H9 (cell line): ENCODE measurements at regions not wholly inside any gene's neighbourhood (a gene's known extent, or its start where the extent isn't known, plus 50 kb on each side); places are given as distances from the start of the nearest gene placed in this dataset.

ENCODE experiments used
- DNase-seq: peaks from one replicate; pipeline ENCODE4 v3.0.0-alpha.2; 2017
- H2AFZ ChIP-seq: one replicate; pipeline ENCODE4 v1.6.1; 2013; ENCODE audit warnings: mild to moderate bottlenecking, low read length, control low read depth, moderate library complexity
- H2AK5ac ChIP-seq: 2 replicates; pipeline ENCODE4 v1.6.1; 2013; ENCODE audit warnings: low read length, control low read depth, mixed read lengths; ENCODE audit not compliant: insufficient read length
- H2BK120ac ChIP-seq: one replicate; pipeline ENCODE4 v1.6.1; 2013; ENCODE audit warnings: low read depth, mild to moderate bottlenecking, low read length, control low read depth, inconsistent platforms; ENCODE audit not compliant: poor library complexity, severe bottlenecking
- H2BK12ac ChIP-seq: 2 replicates; pipeline ENCODE4 v1.6.1; 2013; ENCODE audit warnings: low read length, control low read depth, mixed read lengths, low read depth; ENCODE audit not compliant: insufficient read length
- H2BK15ac ChIP-seq: 2 replicates; pipeline ENCODE4 v1.6.1; 2013; ENCODE audit warnings: low read depth, low read length, control low read depth
- H2BK20ac ChIP-seq: one replicate; pipeline ENCODE4 v1.6.1; 2013; ENCODE audit warnings: low read depth, mild to moderate bottlenecking, low read length, control low read depth, inconsistent platforms; ENCODE audit not compliant: poor library complexity, severe bottlenecking
- H2BK5ac ChIP-seq: 2 replicates; pipeline ENCODE4 v1.6.1; 2013; ENCODE audit warnings: low read length, control low read depth, mixed read lengths; ENCODE audit not compliant: insufficient read length
- H3K14ac ChIP-seq: 2 replicates; pipeline ENCODE4 v1.6.1; 2013; ENCODE audit warnings: low read length, control low read depth; ENCODE audit not compliant: insufficient read depth
- H3K18ac ChIP-seq: 2 replicates; pipeline ENCODE4 v1.6.1; 2013; ENCODE audit warnings: low read depth, mild to moderate bottlenecking, mixed read lengths, low read length, control low read depth; ENCODE audit not compliant: insufficient read length
- H3K23ac ChIP-seq: 2 replicates; pipeline ENCODE4 v1.6.1; 2013; ENCODE audit warnings: low read length, control low read depth, mixed read lengths, low read depth; ENCODE audit not compliant: insufficient read length
- H3K23me2 ChIP-seq: 2 replicates; pipeline ENCODE4 v1.6.1; 2013; ENCODE audit warnings: low read depth, mild to moderate bottlenecking, mixed read lengths, low read length, control low read depth; ENCODE audit not compliant: insufficient read length, poor library complexity, severe bottlenecking
- H3K27ac ChIP-seq: 2 replicates; pipeline ENCODE4 v1.5.1; 2013; ENCODE audit warnings: low read length, control low read depth, mixed read lengths, low read depth; ENCODE audit not compliant: insufficient read length
- H3K27me3 ChIP-seq: 2 replicates; pipeline ENCODE4 v1.6.1; 2013; ENCODE audit warnings: low read length, control low read depth, inconsistent platforms; ENCODE audit not compliant: insufficient read depth
- H3K4ac ChIP-seq: 2 replicates; pipeline ENCODE4 v1.6.1; 2013; ENCODE audit warnings: low read depth, mild to moderate bottlenecking, control low read depth, inconsistent platforms, low read length, moderate library complexity
- H3K4me1 ChIP-seq: 2 replicates; pipeline ENCODE4 v1.6.1; 2013; ENCODE audit warnings: low read length, control low read depth, inconsistent platforms; ENCODE audit not compliant: insufficient read depth
- H3K4me2 ChIP-seq: 2 replicates; pipeline ENCODE4 v1.6.1; 2013; ENCODE audit warnings: low read length, control low read depth, mixed read lengths; ENCODE audit not compliant: insufficient read length, insufficient read depth
- H3K56ac ChIP-seq: 2 replicates; pipeline ENCODE4 v1.6.1; 2013; ENCODE audit warnings: low read depth, mild to moderate bottlenecking, mixed read lengths, low read length, control low read depth; ENCODE audit not compliant: insufficient read length
- H3K79me1 ChIP-seq: 2 replicates; pipeline ENCODE4 v1.6.1; 2013; ENCODE audit warnings: low read depth, mild to moderate bottlenecking, moderate library complexity, low read length, control low read depth, inconsistent platforms; ENCODE audit not compliant: insufficient read depth, poor library complexity, severe bottlenecking
- H3K79me2 ChIP-seq: 2 replicates; pipeline ENCODE4 v1.6.1; 2013; ENCODE audit warnings: low read length, control low read depth, inconsistent platforms; ENCODE audit not compliant: insufficient read depth
- H3K9ac ChIP-seq: 2 replicates; pipeline ENCODE4 v1.6.1; 2013; ENCODE audit warnings: low read length, control low read depth, mixed read lengths; ENCODE audit not compliant: insufficient read length; ENCODE audit errors: extremely low read depth
- H3K9me3 ChIP-seq: one replicate; pipeline ENCODE4 v1.6.1; 2013; ENCODE audit warnings: low read depth, low read length, inconsistent platforms; ENCODE audit not compliant: control insufficient read depth
- H3T11ph ChIP-seq: one replicate; pipeline ENCODE4 v1.6.1; 2013; ENCODE audit warnings: mild to moderate bottlenecking, low read length, control low read depth, inconsistent platforms
- H4K20me1 ChIP-seq: one replicate; pipeline ENCODE4 v1.6.1; 2013; ENCODE audit not compliant: control insufficient read depth, insufficient read length, insufficient read depth
- H4K5ac ChIP-seq: 2 replicates; pipeline ENCODE4 v1.6.1; 2013; ENCODE audit warnings: low read depth, mild to moderate bottlenecking, mixed read lengths, low read length, control low read depth; ENCODE audit not compliant: insufficient read length
- H4K8ac ChIP-seq: replicated peaks from 2 replicates; pipeline ENCODE4 v1.6.1; 2013; ENCODE audit warnings: low read length, control low read depth, mixed read lengths, low read depth; ENCODE audit not compliant: insufficient read length
- H4K91ac ChIP-seq: 2 replicates; pipeline ENCODE4 v1.6.1; 2013; ENCODE audit warnings: low read depth, mild to moderate bottlenecking, moderate library complexity, mixed read lengths, low read length, control low read depth; ENCODE audit not compliant: insufficient read length
- H3K27ac Mint-ChIP-seq, 3 experiments: 2 replicates in 2 of 3; 3 replicates in 1 of 3; pipeline ENCODE4 v1.8.0; 2020 to 2021; ENCODE audit warnings: mixed read lengths in 3 of 3, mild to moderate bottlenecking in 1 of 3, moderate library complexity in 1 of 3
- H3K27me3 Mint-ChIP-seq: 2 replicates; pipeline ENCODE4 v1.8.0; 2021; ENCODE audit warnings: low read depth, mild to moderate bottlenecking, moderate library complexity, mixed read lengths
- H3K36me3 Mint-ChIP-seq, 3 experiments: 2 replicates in 2 of 3; 3 replicates in 1 of 3; pipeline ENCODE4 v1.8.0; 2020 to 2021; ENCODE audit warnings: low read depth in 3 of 3, mixed read lengths in 3 of 3; ENCODE audit not compliant: insufficient read depth in 1 of 3
- H3K4me1 Mint-ChIP-seq, 2 experiments: 2 replicates each; pipeline ENCODE4 v1.8.0; 2020; ENCODE audit warnings: mixed read lengths in 2 of 2
- H3K4me3 Mint-ChIP-seq, 2 experiments: 2 replicates in 1 of 2; 3 replicates in 1 of 2; pipeline ENCODE4 v1.8.0; 2020 to 2021; ENCODE audit warnings: mild to moderate bottlenecking in 2 of 2, mixed read lengths in 2 of 2, moderate library complexity in 1 of 2
- H3K9me3 Mint-ChIP-seq, 2 experiments: 2 replicates in 1 of 2; 3 replicates in 1 of 2; pipeline ENCODE4 v1.8.0; 2020; ENCODE audit warnings: mild to moderate bottlenecking in 2 of 2, mixed read lengths in 2 of 2, moderate library complexity in 1 of 2
- WGBS: extraction: QIAGEN DNeasy Blood & Tissue Kit; methylation state at CpG from one replicate; pipeline ENCODE4 v1.1.7; 2013; ENCODE audit warnings: missing lambda C conversion rate, low lambda C conversion rate, mixed read lengths; ENCODE audit not compliant: insufficient read length; ENCODE audit errors: extremely low coverage; 5-methylcytosine and 5-hydroxymethylcytosine counted together
- TF ChIP-seq, protein P1 (sequence below): fragments of 200-600 bp; sonication (generic); conservative IDR thresholded peaks from 3 replicates; pipeline ENCODE4 v1.8.0; 2021; ENCODE audit warnings: antibody characterized with exemption, mild to moderate bottlenecking

DNA sequence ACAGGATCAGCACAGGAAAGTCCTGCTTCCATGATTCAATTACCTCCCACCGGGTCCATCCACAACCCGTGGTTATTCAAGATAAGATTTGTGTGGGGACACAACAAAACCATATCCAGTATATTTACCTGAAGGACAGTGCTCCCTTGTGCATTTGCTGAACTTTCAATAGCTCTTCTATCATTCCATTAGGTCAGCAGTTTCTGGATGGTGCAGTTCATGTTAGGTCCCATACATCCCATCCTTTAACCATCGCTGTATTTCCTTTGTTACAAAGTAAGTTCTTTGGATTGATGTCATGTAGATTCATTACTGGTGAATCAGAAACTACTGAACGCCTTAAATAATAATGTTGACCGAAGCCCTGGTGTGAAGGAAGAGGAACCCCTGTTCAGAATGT lies 775.9 kb downstream of the TRIML1 start:
- no peaks in the 10 kb centered on the region for H3K27me3 ChIP-seq
- H3K27ac ChIP-seq = no peak overlapping the region
- no peak overlapping the region for H3T11ph ChIP-seq
- H4K5ac ChIP-seq = no peak overlapping the region
- WGBS = no CpG with 5 or more reads among the region's 5 CpGs
- no peak overlapping the region for H2AFZ ChIP-seq
- H4K91ac ChIP-seq = no peak overlapping the region
- H3K9me3 ChIP-seq = no peaks in the 10 kb centered on the region
- no peak overlapping the region for H2BK20ac ChIP-seq
- DNase-seq = no peak
- no peak overlapping the region for H2BK5ac ChIP-seq
- no peak overlapping the region for H3K23ac ChIP-seq
- TF ChIP-seq, protein P1, sequence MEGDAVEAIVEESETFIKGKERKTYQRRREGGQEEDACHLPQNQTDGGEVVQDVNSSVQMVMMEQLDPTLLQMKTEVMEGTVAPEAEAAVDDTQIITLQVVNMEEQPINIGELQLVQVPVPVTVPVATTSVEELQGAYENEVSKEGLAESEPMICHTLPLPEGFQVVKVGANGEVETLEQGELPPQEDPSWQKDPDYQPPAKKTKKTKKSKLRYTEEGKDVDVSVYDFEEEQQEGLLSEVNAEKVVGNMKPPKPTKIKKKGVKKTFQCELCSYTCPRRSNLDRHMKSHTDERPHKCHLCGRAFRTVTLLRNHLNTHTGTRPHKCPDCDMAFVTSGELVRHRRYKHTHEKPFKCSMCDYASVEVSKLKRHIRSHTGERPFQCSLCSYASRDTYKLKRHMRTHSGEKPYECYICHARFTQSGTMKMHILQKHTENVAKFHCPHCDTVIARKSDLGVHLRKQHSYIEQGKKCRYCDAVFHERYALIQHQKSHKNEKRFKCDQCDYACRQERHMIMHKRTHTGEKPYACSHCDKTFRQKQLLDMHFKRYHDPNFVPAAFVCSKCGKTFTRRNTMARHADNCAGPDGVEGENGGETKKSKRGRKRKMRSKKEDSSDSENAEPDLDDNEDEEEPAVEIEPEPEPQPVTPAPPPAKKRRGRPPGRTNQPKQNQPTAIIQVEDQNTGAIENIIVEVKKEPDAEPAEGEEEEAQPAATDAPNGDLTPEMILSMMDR = no peak
- Mint-ChIP-seq H3K4me1 (no peaks in the 10 kb centered on the region), H3K27ac (no peak overlapping the region), H3K9me3 (peaks cover 45 to 52% of the 10 kb centered on the region in 2 experiments), H3K36me3 (peaks cover 16 to 58% (median 23%) of the 10 kb centered on the region in 3 experiments), H3K27me3 (no peaks in the 10 kb centered on the region), H3K4me3 (no peak overlapping the region)
- H3K23me2 ChIP-seq = no peaks in the 10 kb centered on the region
- H3K9ac ChIP-seq = no peak overlapping the region
- no peak overlapping the region for H4K8ac ChIP-seq
- H3K14ac ChIP-seq = no peak overlapping the region
- H3K79me1 ChIP-seq = no peaks in the 10 kb centered on the region
- no peaks in the 10 kb centered on the region for H4K20me1 ChIP-seq
- no peak overlapping the region for H3K18ac ChIP-seq
- H2BK120ac ChIP-seq = no peak overlapping the region
- H3K79me2 ChIP-seq = no peaks in the 10 kb centered on the region
- H2AK5ac ChIP-seq = no peak overlapping the region
- no peak overlapping the region for H3K56ac ChIP-seq
- H2BK15ac ChIP-seq = no peak overlapping the region
- no peak overlapping the region for H2BK12ac ChIP-seq
- H3K4ac ChIP-seq = no peak overlapping the region
- no peak overlapping the region for H3K4me2 ChIP-seq
- no peaks in the 10 kb centered on the region for H3K4me1 ChIP-seq
